Aorta (tissue), 5 donors: ENCODE measurements at regions not wholly inside any gene's neighbourhood (a gene's known extent, or its start where the extent isn't known, plus 50 kb on each side); places are given as distances from the start of the nearest gene placed in this dataset.

Source experiments
- ATAC-seq: fragments of 200-7000 bp; cut with Tn5 transposase; one replicate; pipeline ENCODE4 v1.9.1; 2022; ENCODE audit warnings: moderate library complexity; ENCODE audit not compliant: low FRiP score
- DNase-seq, 2 donors: peaks; one replicate each; pipeline ENCODE4 v3.0.0-alpha.2; 2020
- H3K27ac ChIP-seq, 2 donors: one replicate each; pipeline ENCODE4 v1.5.1; 2013; ENCODE audit warnings: low read length in 2 of 2, mild to moderate bottlenecking in 2 of 2, moderate library complexity in 2 of 2, control low read depth in 1 of 2, inconsistent platforms in 1 of 2, low read depth in 1 of 2
- H3K27me3 ChIP-seq, 2 donors: one replicate each; pipeline ENCODE4 v1.6.1; 2013; ENCODE audit warnings: control low read depth in 1 of 2, low read length in 1 of 2, mild to moderate bottlenecking in 1 of 2, moderate library complexity in 1 of 2; ENCODE audit not compliant: insufficient read depth in 2 of 2, control insufficient read depth in 1 of 2
- H3K36me3 ChIP-seq, 2 donors: one replicate each; pipeline ENCODE4 v1.6.1; 2013; ENCODE audit warnings: control low read depth in 1 of 2, low read length in 1 of 2, mild to moderate bottlenecking in 1 of 2; ENCODE audit not compliant: insufficient read depth in 2 of 2, control insufficient read depth in 1 of 2
- H3K4me1 ChIP-seq, 2 donors: one replicate each; pipeline ENCODE4 v1.6.1; 2013; ENCODE audit warnings: low read length in 2 of 2, control low read depth in 1 of 2, mild to moderate bottlenecking in 1 of 2, moderate library complexity in 1 of 2; ENCODE audit not compliant: insufficient read depth in 2 of 2, control insufficient read depth in 1 of 2
- H3K4me3 ChIP-seq, 2 donors: one replicate each; pipeline ENCODE4 v1.5.1; 2013; ENCODE audit warnings: low read length in 2 of 2, control low read depth in 1 of 2, mild to moderate bottlenecking in 1 of 2
- H3K9me3 ChIP-seq: one replicate; pipeline ENCODE4 v1.6.1; 2013; ENCODE audit warnings: mild to moderate bottlenecking, low read length; ENCODE audit not compliant: control insufficient read depth
- WGBS, 2 donors: extraction: QIAGEN DNeasy Blood & Tissue Kit; methylation state at CpG; one replicate each; pipeline ENCODE4 v1.1.7; 2013; 5-methylcytosine and 5-hydroxymethylcytosine counted together
- intact Hi-C, 2 donors: fragments of 100-400 bp; cut with DNase I; formaldehyde crosslinking; loops; one replicate each; pipeline versions ENCODE4 v1.14.2 to v1.15.0; 2022
- donor health status: healthy with polysubstance abuse.
- donor health status: Bipolar disorder and iron deficiency.
- donor health status: DM: no; HTN: no; CAD: no.
- donor health status: DM: no; HTN: no; CAD: no.
- donor health status: DM: yes; HTN: yes; CAD: no.

DNA sequence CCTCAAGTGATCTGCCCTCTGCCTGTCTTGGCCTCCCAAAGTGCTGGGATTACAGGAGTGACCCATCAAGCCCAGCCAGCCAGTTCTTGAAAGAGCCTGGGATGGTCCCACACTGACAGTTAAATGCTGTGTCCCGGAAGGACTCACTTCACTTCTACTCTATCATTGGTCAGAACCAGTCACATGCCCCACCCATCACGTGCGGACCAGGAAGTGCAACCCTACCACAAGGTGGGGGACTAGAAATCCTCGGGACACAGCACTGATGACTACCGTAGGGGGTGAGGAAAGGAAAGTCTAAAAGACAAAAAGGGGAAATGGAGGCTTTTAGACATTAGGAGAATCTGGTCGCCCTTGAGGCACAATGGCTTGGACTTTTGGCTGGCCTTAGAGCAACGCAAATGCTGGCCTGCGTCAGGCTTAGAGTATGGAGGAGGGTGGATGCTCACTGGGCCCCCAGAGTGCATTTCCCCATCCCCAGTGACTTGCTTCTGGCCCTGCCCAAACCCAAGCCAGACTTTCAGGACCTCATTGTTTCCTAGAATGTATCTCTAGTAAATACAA, 207.7 kb downstream of the TTC8 start:
- Histone ChIP-seq H3K27ac (no peak overlapping the region), H3K27me3 (no peaks in the 10 kb centered on the region), H3K4me3 (no peak overlapping the region), H3K9me3 (peaks cover 2% of the 10 kb centered on the region), H3K36me3 (no peaks in the 10 kb centered on the region), H3K4me1 (no peaks in the 10 kb centered on the region)
- no peak for DNase-seq
- ATAC-seq: no peak
- intact Hi-C loops: loop anchor here (5.0 to 10.0 kb wide), 2 partner anchors 383 to 820 kb away; partner anchors contain the start of gene FOXN3 (in 1 of the 2)
- WGBS, 2 donors: 89 to 90% methylated on average over 8 of the region's 8 CpGs

DNA sequence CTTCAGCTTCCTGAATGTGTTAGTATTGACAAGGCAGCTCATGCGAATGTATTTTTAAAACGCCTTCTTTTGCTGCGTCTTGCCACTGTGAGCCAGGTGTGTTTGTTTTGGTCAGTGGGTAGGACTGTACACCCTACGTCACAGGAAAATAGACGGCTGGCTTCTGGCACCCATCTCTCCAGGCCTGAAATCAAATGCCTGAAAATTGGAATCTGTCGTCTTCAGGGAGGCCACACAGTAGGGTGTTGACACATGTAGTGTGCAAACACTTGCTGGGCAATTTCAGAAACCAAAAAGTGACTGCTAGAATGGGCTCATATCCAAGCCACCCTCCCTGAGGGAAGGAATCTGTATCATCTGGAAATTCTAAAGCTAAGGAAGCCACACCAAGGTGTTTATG, 209.3 kb downstream of the TTC8 start:
- H3K9me3 ChIP-seq: peaks cover 1% of the 10 kb centered on the region
- no peaks in the 10 kb centered on the region for H3K27me3 ChIP-seq
- no peak overlapping the region for H3K27ac ChIP-seq
- ATAC-seq: no peak
- no peak for DNase-seq
- no peak overlapping the region for H3K4me3 ChIP-seq
- WGBS, 2 donors: 84 to 87% methylated on average over 6 of the region's 6 CpGs
- H3K4me1 ChIP-seq: no peaks in the 10 kb centered on the region
- H3K36me3 ChIP-seq: no peaks in the 10 kb centered on the region
- intact Hi-C loops: loop anchor here (5.0 to 10.0 kb wide), 2 partner anchors 381 to 819 kb away; partner anchors contain the start of gene FOXN3 (in 1 of the 2)

DNA sequence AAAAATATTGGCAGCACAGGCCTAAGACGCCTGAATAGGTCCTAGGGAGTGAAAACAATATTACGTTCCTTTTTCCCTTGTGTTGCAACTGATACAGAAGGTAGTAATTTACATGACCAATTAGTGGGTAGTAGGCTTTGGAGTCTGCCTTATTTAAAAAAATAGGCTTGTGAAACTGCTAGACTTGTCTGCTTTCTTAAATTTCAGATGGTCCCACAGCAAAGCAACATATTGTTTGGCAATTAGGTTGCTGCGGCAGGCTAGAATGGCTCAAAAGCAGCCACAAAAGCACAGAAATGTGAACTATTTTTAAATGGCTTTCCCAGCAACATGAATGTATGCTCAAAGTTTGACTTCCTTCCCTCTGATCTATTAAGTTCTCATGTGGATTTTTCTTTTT, 211.9 kb downstream of the TTC8 start:
- Histone ChIP-seq H3K4me3 (no peak overlapping the region), H3K27me3 (no peaks in the 10 kb centered on the region), H3K36me3 (no peaks in the 10 kb centered on the region), H3K27ac (no peak overlapping the region), H3K9me3 (no peaks in the 10 kb centered on the region), H3K4me1 (no peaks in the 10 kb centered on the region)
- ATAC-seq (no peak), DNase-seq (no peak)
- intact Hi-C loops: loop anchor here in 1 of 2 donors (10.0 kb wide), 1 partner anchor 378 kb away; the partner anchor contains the start of gene FOXN3
- 93 to 96% methylated on average over 3 of the region's 3 CpGs for WGBS, 2 donors

DNA sequence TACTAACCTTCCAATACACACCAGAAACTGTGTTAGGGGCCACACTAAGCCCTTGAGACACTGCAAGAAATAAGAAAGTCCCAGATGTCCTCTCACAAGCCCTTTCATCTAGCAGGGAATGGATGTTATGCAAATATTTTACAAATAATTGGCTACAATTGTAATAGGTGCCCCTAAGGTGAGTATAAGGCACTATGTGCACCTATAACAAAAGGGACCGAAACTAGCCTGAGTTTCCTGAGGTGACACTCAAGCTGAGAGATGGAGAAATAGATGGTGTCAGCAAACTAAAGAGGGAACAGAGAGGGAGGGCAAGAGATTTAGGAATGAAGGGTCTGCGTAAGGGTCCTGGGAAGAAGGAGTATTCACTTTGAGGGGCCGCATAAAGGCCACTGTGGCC, 212.6 kb downstream of the TTC8 start:
- H3K9me3 ChIP-seq: no peaks in the 10 kb centered on the region
- no peak overlapping the region for H3K27ac ChIP-seq
- no peak for DNase-seq
- ATAC-seq: no peak
- intact Hi-C loops: loop anchor here in 1 of 2 donors (10.0 kb wide), 1 partner anchor 378 kb away; the partner anchor contains the start of gene FOXN3
- H3K27me3 ChIP-seq: no peaks in the 10 kb centered on the region
- 98 to 99% methylated on average over 3 of the region's 3 CpGs for WGBS, 2 donors
- no peaks in the 10 kb centered on the region for H3K36me3 ChIP-seq
- no peaks in the 10 kb centered on the region for H3K4me1 ChIP-seq
- H3K4me3 ChIP-seq: no peak overlapping the region

DNA sequence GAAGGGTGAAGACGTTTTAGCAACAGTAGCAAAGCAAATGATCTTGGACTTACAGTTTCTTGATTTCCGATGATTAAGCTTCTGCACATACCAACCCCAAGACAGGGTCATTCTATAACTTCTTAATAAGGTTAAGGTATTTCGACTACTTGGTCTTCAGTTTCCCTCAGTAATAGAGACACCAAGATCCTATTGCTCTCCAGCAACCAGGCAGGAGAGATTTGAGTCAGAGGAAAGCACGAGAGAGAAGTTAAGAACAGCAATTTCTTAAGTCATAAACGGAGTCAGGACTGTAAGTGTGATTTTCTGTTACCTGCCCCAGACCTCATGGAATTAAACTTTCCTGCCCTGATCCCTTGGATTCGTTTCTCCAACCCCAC, 215.6 kb downstream of the TTC8 start:
- H3K27ac ChIP-seq: peak overlapping the region in 1 of 2 donors; percentile 68
- H3K9me3 ChIP-seq: peaks cover 2% of the 10 kb centered on the region
- H3K4me3 ChIP-seq: no peak overlapping the region
- 31 to 34% methylated on average over 6 of the region's 6 CpGs for WGBS, 2 donors
- no peak for DNase-seq
- no peak for ATAC-seq
- no peaks in the 10 kb centered on the region for H3K36me3 ChIP-seq
- H3K4me1 ChIP-seq: no peaks in the 10 kb centered on the region
- intact Hi-C loops: loop anchor here (2.0 to 10.0 kb wide), 5 partner anchors 97 to 377 kb away; partner anchors contain the start of gene FOXN3 (in 1 of the 2)
- no peaks in the 10 kb centered on the region for H3K27me3 ChIP-seq

DNA sequence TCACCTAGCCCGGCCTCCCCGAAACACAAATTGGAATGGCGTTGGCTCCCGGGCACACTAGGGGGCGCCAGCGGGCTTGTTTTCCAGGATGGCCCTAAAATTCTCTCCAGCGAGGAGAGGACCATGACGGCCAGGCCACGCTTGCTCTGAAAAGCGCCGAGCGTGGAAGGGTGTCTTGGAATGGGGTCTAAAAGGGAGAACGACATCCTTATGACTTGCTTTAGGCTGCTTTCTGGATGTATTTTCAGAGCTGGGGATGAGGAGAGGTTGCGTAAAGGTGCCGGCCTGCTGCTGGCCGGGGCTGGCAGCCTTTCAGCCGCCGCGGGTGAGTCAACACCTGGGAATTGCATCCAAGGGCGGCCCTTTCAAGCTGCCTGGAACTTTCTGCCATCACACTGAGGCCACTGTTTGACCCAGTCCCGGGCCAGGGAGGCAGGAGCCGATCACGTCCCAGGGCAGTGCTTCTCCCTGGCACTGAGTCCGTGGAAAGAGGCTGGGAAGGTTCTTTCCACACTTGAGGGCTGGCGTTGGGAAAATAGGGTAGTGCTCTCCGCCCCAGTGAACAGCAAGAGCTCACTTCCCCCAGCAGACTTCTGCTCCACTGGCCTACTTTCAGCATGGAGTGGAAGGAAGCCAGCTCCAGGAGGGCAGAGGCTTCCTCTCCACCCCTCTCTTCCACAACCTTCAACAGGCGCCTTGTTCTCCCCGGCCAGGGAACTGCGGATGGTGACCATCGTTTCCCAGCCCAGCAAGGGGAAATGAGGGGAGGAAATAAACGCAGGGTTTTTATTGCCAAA, 216.2 kb downstream of the TTC8 start:
- Histone ChIP-seq H3K4me1 (no peaks in the 10 kb centered on the region), H3K27me3 (no peaks in the 10 kb centered on the region), H3K27ac (peak overlapping the region in 1 of 2 donors; percentile 80), H3K4me3 (no peak overlapping the region), H3K9me3 (peaks cover 2% of the 10 kb centered on the region), H3K36me3 (no peaks in the 10 kb centered on the region)
- ATAC-seq (peak; percentile 94), DNase-seq (peak; percentile 92 to 97)
- intact Hi-C loops: loop anchor here (2.0 to 10.0 kb wide), 5 partner anchors 96 to 377 kb away; partner anchors contain the start of gene FOXN3 (in 1 of the 2)
- WGBS, 2 donors: 0 to 1% methylated on average over 31 of the region's 31 CpGs

DNA sequence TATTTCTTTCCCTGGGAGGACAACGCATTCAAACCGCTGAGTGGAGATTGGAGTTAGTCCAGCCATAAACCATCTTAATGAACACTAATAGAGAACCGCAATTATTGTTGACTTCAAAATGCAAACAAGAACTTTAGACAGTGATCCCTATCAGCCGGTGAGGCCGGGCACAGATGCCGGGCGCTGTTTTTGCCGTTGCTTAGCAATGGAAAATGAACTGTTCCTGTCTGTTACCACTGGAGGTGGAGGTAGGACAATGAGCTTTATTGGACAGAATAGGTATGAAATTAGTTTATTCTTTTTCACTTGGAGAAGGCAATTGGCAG, 216.8 kb downstream of the TTC8 start:
- Histone ChIP-seq H3K4me3 (no peak overlapping the region), H3K27ac (peak overlapping the region in 1 of 2 donors; percentile 80), H3K27me3 (no peaks in the 10 kb centered on the region), H3K36me3 (no peaks in the 10 kb centered on the region), H3K9me3 (peaks cover 2% of the 10 kb centered on the region), H3K4me1 (no peaks in the 10 kb centered on the region)
- ATAC-seq (peak; percentile 45), DNase-seq (no peak)
- intact Hi-C loops: loop anchor here (2.0 to 10.0 kb wide), 5 partner anchors 96 to 376 kb away; partner anchors contain the start of gene FOXN3 (in 1 of the 2)
- 4 to 5% methylated on average over 8 of the region's 8 CpGs for WGBS, 2 donors

DNA sequence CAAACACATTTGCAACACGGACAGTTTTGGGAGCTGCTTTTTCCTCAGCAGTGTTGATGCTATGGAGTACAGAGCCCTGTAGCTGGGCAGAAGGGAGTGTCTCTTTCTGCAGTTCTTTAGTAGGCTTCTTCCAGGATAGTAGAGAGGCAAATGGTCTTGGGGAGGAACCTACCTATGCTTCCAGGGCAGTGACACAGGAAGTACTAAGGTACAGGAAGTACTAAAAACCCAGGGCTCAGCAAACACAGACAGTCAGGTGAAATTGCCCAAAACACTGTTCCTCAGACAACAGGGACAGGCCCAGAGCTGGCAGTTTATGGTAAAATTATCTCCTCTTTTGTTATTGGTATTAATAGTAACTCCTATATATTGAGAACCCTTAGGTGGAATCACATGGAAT, 217.6 kb downstream of the TTC8 start:
- Histone ChIP-seq H3K27ac (no peak overlapping the region), H3K27me3 (no peaks in the 10 kb centered on the region), H3K4me1 (no peaks in the 10 kb centered on the region), H3K4me3 (no peak overlapping the region), H3K36me3 (no peaks in the 10 kb centered on the region), H3K9me3 (peaks cover 2% of the 10 kb centered on the region)
- ATAC-seq (no peak), DNase-seq (no peak)
- 70 to 88% methylated on average over 1 of the region's 1 CpG for WGBS, 2 donors
- intact Hi-C loops: loop anchor here (5.0 to 10.0 kb wide), 3 partner anchors 135 to 375 kb away; partner anchors contain the start of gene FOXN3 (in 1 of the 2)
